DMS79 treated with DMSO at 0.1 percent for 48 hours (cell line): ENCODE measurements at regions not wholly inside any gene's neighbourhood (a gene's known extent, or its start where the extent isn't known, plus 50 kb on each side); places are given as distances from the start of the nearest gene placed in this dataset.

Source experiments
- DNase-seq: peaks from one replicate; lab custom pipeline; 2025; lab: John Stamatoyannopoulos, UW

GRCh38 chr6:166693880-166694279 lies 66.8 kb upstream of the RPS6KA2 start:
- no peak for DNase-seq

- DNase-seq: peak; percentile 25
Observed at GRCh38 chr6:166692723-166693302, 65.8 kb upstream of the RPS6KA2 start.

GRCh38 chr6:166691746-166692145 lies 64.7 kb upstream of the RPS6KA2 start:
- no peak for DNase-seq

- no peak for DNase-seq
Observed at GRCh38 chr6:166691199-166691598, 64.1 kb upstream of the RPS6KA2 start.

- no peak for DNase-seq
Observed at GRCh38 chr6:166689687-166690086, 62.6 kb upstream of the RPS6KA2 start.

GRCh38 chr6:166688901-166689300 lies 61.9 kb upstream of the RPS6KA2 start:
- DNase-seq: no peak

- DNase-seq: no peak
Observed at GRCh38 chr6:166687879-166688205, 60.8 kb upstream of the RPS6KA2 start.

- no peak for DNase-seq
Observed at GRCh38 chr6:166687070-166687878, 60.2 kb upstream of the RPS6KA2 start.

- DNase-seq: no peak
Observed at GRCh38 chr6:166686317-166686716, 59.3 kb upstream of the RPS6KA2 start.

GRCh38 chr6:166684866-166685265 lies 57.8 kb upstream of the RPS6KA2 start:
- DNase-seq: no peak

GRCh38 chr6:166684170-166684569 lies 57.1 kb upstream of the RPS6KA2 start:
- DNase-seq: no peak

- DNase-seq: no peak
Observed at GRCh38 chr6:166683477-166683876, 56.4 kb upstream of the RPS6KA2 start.

- DNase-seq: no peak
Observed at GRCh38 chr6:166679566-166679965, 52.5 kb upstream of the RPS6KA2 start.

- no peak for DNase-seq
Observed at GRCh38 chr6:166678426-166678825, 51.4 kb upstream of the RPS6KA2 start.

- no peak for DNase-seq
Observed at GRCh38 chr6:166677941-166678340, 50.9 kb upstream of the RPS6KA2 start.
